ENCODE measurements at regions not wholly inside any gene's neighbourhood (a gene's known extent, or its start where the extent isn't known, plus 50 kb on each side); places are given as distances from the start of the nearest gene placed in this dataset.

- peak overlapping the region in 2 of 3 experiments; percentile 1 to 43 for H3K27ac Mint-ChIP-seq
- H3K36me3 Mint-ChIP-seq (ENCODE audit: low read depth), result no peaks in the 10 kb centered on the region
- H3K9me3 Mint-ChIP-seq, result peaks cover 4% of the 10 kb centered on the region
- H3K27me3 Mint-ChIP-seq (ENCODE audit: low read depth), result no peaks in the 10 kb centered on the region
- no peak overlapping the region for H3K4me3 Mint-ChIP-seq
- H3K4me1 Mint-ChIP-seq, result peaks cover 10% of the 10 kb centered on the region
- TF ChIP-seq, protein P1, sequence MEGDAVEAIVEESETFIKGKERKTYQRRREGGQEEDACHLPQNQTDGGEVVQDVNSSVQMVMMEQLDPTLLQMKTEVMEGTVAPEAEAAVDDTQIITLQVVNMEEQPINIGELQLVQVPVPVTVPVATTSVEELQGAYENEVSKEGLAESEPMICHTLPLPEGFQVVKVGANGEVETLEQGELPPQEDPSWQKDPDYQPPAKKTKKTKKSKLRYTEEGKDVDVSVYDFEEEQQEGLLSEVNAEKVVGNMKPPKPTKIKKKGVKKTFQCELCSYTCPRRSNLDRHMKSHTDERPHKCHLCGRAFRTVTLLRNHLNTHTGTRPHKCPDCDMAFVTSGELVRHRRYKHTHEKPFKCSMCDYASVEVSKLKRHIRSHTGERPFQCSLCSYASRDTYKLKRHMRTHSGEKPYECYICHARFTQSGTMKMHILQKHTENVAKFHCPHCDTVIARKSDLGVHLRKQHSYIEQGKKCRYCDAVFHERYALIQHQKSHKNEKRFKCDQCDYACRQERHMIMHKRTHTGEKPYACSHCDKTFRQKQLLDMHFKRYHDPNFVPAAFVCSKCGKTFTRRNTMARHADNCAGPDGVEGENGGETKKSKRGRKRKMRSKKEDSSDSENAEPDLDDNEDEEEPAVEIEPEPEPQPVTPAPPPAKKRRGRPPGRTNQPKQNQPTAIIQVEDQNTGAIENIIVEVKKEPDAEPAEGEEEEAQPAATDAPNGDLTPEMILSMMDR (IDR thresholded peaks at IDR 0.05; ENCODE audit: unreplicated experiment in 3 of 3), result no peak
These were observed 595.9 kb upstream of the LRRTM4 start for GRCh38 chr2:78118037-78118436.

- peaks cover 8% of the 10 kb centered on the region for H3K9me3 Mint-ChIP-seq
- H3K36me3 Mint-ChIP-seq (ENCODE audit: low read depth), result no peaks in the 10 kb centered on the region
- H3K27me3 Mint-ChIP-seq (ENCODE audit: low read depth), result no peaks in the 10 kb centered on the region
- no peak overlapping the region for H3K4me3 Mint-ChIP-seq
- H3K27ac Mint-ChIP-seq, result peak overlapping the region in 1 of 3 experiments; percentile 4
- TF ChIP-seq, protein P1 (IDR thresholded peaks at IDR 0.05; ENCODE audit: unreplicated experiment in 3 of 3), result no peak
- H3K4me1 Mint-ChIP-seq, result peaks cover 10% of the 10 kb centered on the region
These were observed 598.1 kb upstream of the LRRTM4 start for GRCh38 chr2:78120275-78120674.

DNA sequence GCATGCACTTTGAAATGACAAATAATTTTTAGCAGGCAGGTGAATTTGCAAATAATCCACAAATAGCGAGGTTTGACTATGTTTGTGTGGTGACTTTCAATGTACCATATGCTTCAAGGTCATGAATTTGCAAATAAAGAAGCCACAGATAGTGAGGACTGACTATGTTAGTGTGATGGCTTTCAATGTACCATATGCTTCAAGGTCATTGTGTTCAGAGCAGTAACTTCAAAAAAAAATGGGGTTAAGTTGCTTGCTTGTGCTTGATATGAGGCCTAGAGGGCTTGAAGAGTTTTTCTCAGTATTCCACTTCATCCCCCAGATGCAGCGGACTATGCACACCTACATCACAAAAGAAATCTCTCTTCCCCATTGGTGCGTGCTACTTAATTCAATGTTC is 602.9 kb upstream of the LRRTM4 start:
- no peak overlapping the region for H3K4me3 Mint-ChIP-seq
- TF ChIP-seq, protein P1 (IDR thresholded peaks at IDR 0.05; ENCODE audit: unreplicated experiment in 3 of 3), result no peak
- H3K4me1 Mint-ChIP-seq, result peaks cover 8% of the 10 kb centered on the region

DNA sequence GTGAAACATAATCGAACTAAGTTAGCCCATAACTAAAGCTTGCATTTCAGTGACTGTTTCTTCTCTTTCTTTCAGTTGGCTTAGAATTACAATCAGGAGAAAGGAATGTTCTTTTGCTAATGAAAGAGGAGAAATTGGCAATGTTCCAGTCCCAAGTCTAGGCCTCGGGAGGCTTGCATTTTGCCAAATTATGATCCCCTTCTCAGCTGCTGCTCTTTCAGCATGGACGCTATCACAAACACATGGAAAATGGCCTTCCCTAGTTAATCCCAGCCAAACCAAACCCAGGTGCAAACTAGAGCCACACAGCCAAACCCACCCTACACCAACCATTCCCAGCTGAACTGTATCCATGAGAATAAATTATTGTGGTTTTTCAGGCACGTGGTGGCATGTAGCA is 605.2 kb upstream of the LRRTM4 start:
- no peak overlapping the region for H3K4me3 Mint-ChIP-seq
- TF ChIP-seq, protein P1 (IDR thresholded peaks at IDR 0.05; ENCODE audit: unreplicated experiment in 3 of 3), result no peak
- peaks cover 5% of the 10 kb centered on the region for H3K9me3 Mint-ChIP-seq
- peaks cover 3% of the 10 kb centered on the region for H3K27me3 Mint-ChIP-seq (ENCODE audit: low read depth)
- H3K27ac Mint-ChIP-seq, result no peak overlapping the region
- no peaks in the 10 kb centered on the region for H3K36me3 Mint-ChIP-seq (ENCODE audit: low read depth)
- H3K4me1 Mint-ChIP-seq, result peaks cover 8% of the 10 kb centered on the region

More for the DNA sequence above, 602.9 kb upstream of the LRRTM4 start:
- Mint-ChIP-seq H3K27ac (no peak overlapping the region), H3K9me3 (peaks cover 8% of the 10 kb centered on the region), H3K27me3 (ENCODE audit: low read depth) (peaks cover 3% of the 10 kb centered on the region), H3K36me3 (ENCODE audit: low read depth) (no peaks in the 10 kb centered on the region)

- TF ChIP-seq, protein P1 (IDR thresholded peaks at IDR 0.05; ENCODE audit: unreplicated experiment in 3 of 3), result no peak
- Mint-ChIP-seq H3K4me3 (no peak overlapping the region), H3K36me3 (ENCODE audit: low read depth) (no peaks in the 10 kb centered on the region), H3K4me1 (peaks cover 1% of the 10 kb centered on the region), H3K27me3 (ENCODE audit: low read depth) (peaks cover under 1% of the 10 kb centered on the region), H3K9me3 (no peaks in the 10 kb centered on the region), H3K27ac (no peak overlapping the region)
These were observed 610.5 kb upstream of the LRRTM4 start for GRCh38 chr2:78132391-78133370.

Data from nephron (organoid).